Loucy (cell line): ENCODE measurements at regions not wholly inside any gene's neighbourhood (a gene's known extent, or its start where the extent isn't known, plus 50 kb on each side); places are given as distances from the start of the nearest gene placed in this dataset.

Experiments used
- EZH2phosphoT487 ChIP-seq: fragments of 200-600 bp; IDR thresholded peaks from 2 replicates; pipeline ENCODE4 v1.6.1; 2018; ENCODE audit warnings: antibody characterized with exemption, mild to moderate bottlenecking, moderate library complexity, borderline replicate concordance
- TF ChIP-seq, protein P1 (sequence below): fragments of 200-600 bp; sonication (generic); conservative IDR thresholded peaks from 2 replicates; pipeline ENCODE4 v1.5.1; 2014; ENCODE audit warnings: mild to moderate bottlenecking, antibody characterized with exemption, low read length

- TF ChIP-seq, protein P1, sequence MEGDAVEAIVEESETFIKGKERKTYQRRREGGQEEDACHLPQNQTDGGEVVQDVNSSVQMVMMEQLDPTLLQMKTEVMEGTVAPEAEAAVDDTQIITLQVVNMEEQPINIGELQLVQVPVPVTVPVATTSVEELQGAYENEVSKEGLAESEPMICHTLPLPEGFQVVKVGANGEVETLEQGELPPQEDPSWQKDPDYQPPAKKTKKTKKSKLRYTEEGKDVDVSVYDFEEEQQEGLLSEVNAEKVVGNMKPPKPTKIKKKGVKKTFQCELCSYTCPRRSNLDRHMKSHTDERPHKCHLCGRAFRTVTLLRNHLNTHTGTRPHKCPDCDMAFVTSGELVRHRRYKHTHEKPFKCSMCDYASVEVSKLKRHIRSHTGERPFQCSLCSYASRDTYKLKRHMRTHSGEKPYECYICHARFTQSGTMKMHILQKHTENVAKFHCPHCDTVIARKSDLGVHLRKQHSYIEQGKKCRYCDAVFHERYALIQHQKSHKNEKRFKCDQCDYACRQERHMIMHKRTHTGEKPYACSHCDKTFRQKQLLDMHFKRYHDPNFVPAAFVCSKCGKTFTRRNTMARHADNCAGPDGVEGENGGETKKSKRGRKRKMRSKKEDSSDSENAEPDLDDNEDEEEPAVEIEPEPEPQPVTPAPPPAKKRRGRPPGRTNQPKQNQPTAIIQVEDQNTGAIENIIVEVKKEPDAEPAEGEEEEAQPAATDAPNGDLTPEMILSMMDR = no peak
- no peak for TF ChIP-seq EZH2phosphoT487
Measured at GRCh38 chr10:63761243-63761642, 240.0 kb downstream of the REEP3 start.
